Keratinocyte (primary cell): ENCODE measurements at regions not wholly inside any gene's neighbourhood (a gene's known extent, or its start where the extent isn't known, plus 50 kb on each side); places are given as distances from the start of the nearest gene placed in this dataset.

Experiments
- DNase-seq: peaks from one replicate; pipeline ENCODE4 v3.0.0-alpha.2; 2011; ENCODE audit warnings: low read depth, missing footprints, low spot score
- FAIRE-seq: peaks from 2 replicates; lab custom pipeline; 2011; peaks lifted over from hg19 to GRCh38; lab: Jason Lieb, UNC
- H2AFZ ChIP-seq: 2 replicates; pipeline ENCODE4 v1.6.0; 2012; ENCODE audit warnings: low read length, control low read depth, inconsistent platforms; ENCODE audit not compliant: control insufficient read depth
- H3K27ac ChIP-seq: 2 replicates; pipeline ENCODE4 v1.5.1; 2011; ENCODE audit warnings: low read length; ENCODE audit not compliant: control insufficient read depth, insufficient read depth
- H3K27me3 ChIP-seq: 3 replicates; pipeline ENCODE4 v1.6.0; 2011; ENCODE audit warnings: low read length; ENCODE audit not compliant: control insufficient read depth, insufficient read depth; ENCODE audit errors: extremely low read depth
- H3K36me3 ChIP-seq, 2 experiments: 2 replicates in 1 of 2; 3 replicates in 1 of 2; pipeline ENCODE4 v1.5.1; 2011; ENCODE audit warnings: low read length in 2 of 2, mild to moderate bottlenecking in 1 of 2; ENCODE audit not compliant: control insufficient read depth in 2 of 2, insufficient read depth in 2 of 2; ENCODE audit errors: extremely low read depth in 1 of 2
- H3K4me1 ChIP-seq: 3 replicates; pipeline ENCODE4 v1.5.1; 2011; ENCODE audit warnings: low read length; ENCODE audit not compliant: control insufficient read depth, insufficient read depth; ENCODE audit errors: extremely low read depth
- H3K4me2 ChIP-seq: 3 replicates; pipeline ENCODE4 v1.6.0; 2011; ENCODE audit warnings: low read depth, low read length; ENCODE audit not compliant: control insufficient read depth, insufficient read depth; ENCODE audit errors: extremely low read depth
- H3K4me3 ChIP-seq, 3 experiments: fragments of 200-600 bp in 1 of 3; sonication (generic) in 1 of 3; 2 replicates in 2 of 3; 3 replicates in 1 of 3; pipeline ENCODE4 v1.5.1; 2011 to 2016; ENCODE audit warnings: low read length in 3 of 3, mild to moderate bottlenecking in 3 of 3, control low read depth in 2 of 3, inconsistent platforms in 1 of 3, low read depth in 1 of 3, mixed read lengths in 1 of 3, mixed run types in 1 of 3, moderate library complexity in 1 of 3; ENCODE audit not compliant: control insufficient read depth in 2 of 3, insufficient read depth in 2 of 3; ENCODE audit errors: extremely low read depth in 1 of 3
- H3K79me2 ChIP-seq: 2 replicates; pipeline ENCODE4 v1.6.0; 2012; ENCODE audit warnings: low read length; ENCODE audit not compliant: control insufficient read depth, insufficient read depth
- H3K9ac ChIP-seq: 3 replicates; pipeline ENCODE4 v1.6.0; 2011; ENCODE audit warnings: low read length; ENCODE audit not compliant: control insufficient read depth, insufficient read depth; ENCODE audit errors: extremely low read depth
- H3K9me1 ChIP-seq: 3 replicates; pipeline ENCODE4 v1.6.0; 2011; ENCODE audit warnings: low read length; ENCODE audit not compliant: control insufficient read depth, insufficient read depth; ENCODE audit errors: extremely low read depth
- H3K9me3 ChIP-seq: 2 replicates; pipeline ENCODE4 v1.5.1; 2012; ENCODE audit warnings: low read depth, low read length; ENCODE audit not compliant: control insufficient read depth
- H4K20me1 ChIP-seq: 3 replicates; pipeline ENCODE4 v1.6.0; 2011; ENCODE audit warnings: low read length; ENCODE audit not compliant: control insufficient read depth, insufficient read depth; ENCODE audit errors: extremely low read depth
- CTCF ChIP-seq, 3 experiments: IDR thresholded peaks in 1 of 3; conservative IDR thresholded peaks in 1 of 3; optimal IDR thresholded peaks in 1 of 3; 2 replicates in 2 of 3; 3 replicates in 1 of 3; pipeline versions ENCODE3 to v1.5.1; 2011; ENCODE audit warnings: low read length in 3 of 3, mild to moderate bottlenecking in 3 of 3, moderate library complexity in 2 of 3, control low read depth in 1 of 3, inconsistent platforms in 1 of 3; ENCODE audit not compliant: insufficient read depth in 2 of 3; ENCODE audit errors: extremely low read depth in 1 of 3
- EZH2 ChIP-seq: IDR thresholded peaks from one replicate; pipeline ENCODE4 v1.6.1; 2012; ENCODE audit warnings: inconsistent platforms, mild to moderate bottlenecking, low read length, moderate library complexity
- dilution Hi-C: fragments of 300-500 bp; cut with MboI; formaldehyde crosslinking; loops from one replicate; pipeline ENCODE4 v1.7.0; 2020; ENCODE audit warnings: low sequenced_read_pairs; ENCODE audit not compliant: extremely low pct_ligation_motif_present

- FAIRE-seq: no peak
Observed at GRCh38 chr12:127421614-127422013, 845.4 kb upstream of the TMEM132C start.

DNA sequence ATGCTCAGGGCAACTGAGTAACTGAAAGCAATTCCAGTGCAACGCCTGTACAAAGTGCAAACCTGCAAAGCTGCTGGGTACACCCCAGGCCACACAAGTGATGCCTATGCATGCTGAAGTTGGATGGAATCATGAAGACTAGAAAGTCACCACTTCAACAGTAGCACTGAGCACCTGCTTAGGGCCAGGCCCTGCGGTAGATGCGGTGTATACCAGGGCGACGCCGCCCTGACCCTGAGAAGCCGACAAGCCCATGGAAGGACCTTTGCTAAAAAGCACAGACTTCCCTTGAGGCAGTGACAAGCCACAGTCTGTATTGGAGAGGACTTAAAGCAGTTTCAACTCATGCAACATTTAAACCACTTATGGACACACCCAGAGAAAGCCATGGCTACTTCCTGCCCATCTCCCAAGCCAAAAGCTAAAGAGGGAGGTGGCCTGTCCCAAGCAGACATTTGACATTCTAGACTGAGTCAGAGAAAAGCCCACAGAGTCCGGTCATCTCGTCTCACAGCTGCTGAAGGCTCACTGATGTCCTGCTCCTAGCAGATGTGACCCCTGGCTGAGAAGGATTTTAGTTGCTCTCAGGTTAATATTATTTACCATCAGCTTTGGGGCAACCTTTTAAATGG lies 843.9 kb upstream of the TMEM132C start:
- no peaks in the 10 kb centered on the region for H3K9me3 ChIP-seq

More at GRCh38 chr12:127421614-127422013, 845.4 kb upstream of the TMEM132C start:
- H3K9ac ChIP-seq: no peak overlapping the region
- DNase-seq: no peak
- H3K27ac ChIP-seq: no peak overlapping the region
- no peak for TF ChIP-seq EZH2
- TF ChIP-seq CTCF (optimal IDR thresholded peaks at IDR 0.05 in 1 of 3, IDR thresholded peaks at IDR 0.05 in 1 of 3, conservative IDR thresholded peaks at IDR 0.05 in 1 of 3; ENCODE audit: extremely low read depth in 1 of 3, insufficient read depth in 2 of 3, low read length in 3 of 3): no peak
- no peaks in the 10 kb centered on the region for H3K4me1 ChIP-seq
- no peaks in the 10 kb centered on the region for H4K20me1 ChIP-seq
- H3K27me3 ChIP-seq: no peaks in the 10 kb centered on the region
- no peak overlapping the region for H3K4me3 ChIP-seq
- peaks cover 2% of the 10 kb centered on the region for H3K9me3 ChIP-seq
- no peaks in the 10 kb centered on the region for H3K79me2 ChIP-seq
- no peaks in the 10 kb centered on the region for H3K9me1 ChIP-seq
- H3K36me3 ChIP-seq: no peaks in the 10 kb centered on the region
- dilution Hi-C loops: no loop called here
- H2AFZ ChIP-seq: no peak overlapping the region
- H3K4me2 ChIP-seq: no peak overlapping the region

More for the DNA sequence above, 843.9 kb upstream of the TMEM132C start:
- dilution Hi-C loops: no loop called here
- H3K36me3 ChIP-seq: no peaks in the 10 kb centered on the region
- H3K9ac ChIP-seq: no peak overlapping the region
- H3K79me2 ChIP-seq: no peaks in the 10 kb centered on the region
- H4K20me1 ChIP-seq: no peaks in the 10 kb centered on the region
- no peak overlapping the region for H2AFZ ChIP-seq
- no peak overlapping the region for H3K4me3 ChIP-seq
- FAIRE-seq: no peak
- H3K4me2 ChIP-seq: no peak overlapping the region
- H3K4me1 ChIP-seq: no peaks in the 10 kb centered on the region
- TF ChIP-seq CTCF (optimal IDR thresholded peaks at IDR 0.05 in 1 of 3, IDR thresholded peaks at IDR 0.05 in 1 of 3, conservative IDR thresholded peaks at IDR 0.05 in 1 of 3; ENCODE audit: extremely low read depth in 1 of 3, insufficient read depth in 2 of 3, low read length in 3 of 3): no peak
- H3K9me1 ChIP-seq: no peaks in the 10 kb centered on the region
- H3K27ac ChIP-seq: no peak overlapping the region
- H3K27me3 ChIP-seq: no peaks in the 10 kb centered on the region
- no peak for DNase-seq
